H1 (cell line): ENCODE measurements at regions not wholly inside any gene's neighbourhood (a gene's known extent, or its start where the extent isn't known, plus 50 kb on each side); places are given as distances from the start of the nearest gene placed in this dataset.

ENCODE experiments used
- CTCF ChIA-PET: fragments of 300-600 bp; sonication (Branson Sonifier 250); formaldehyde crosslinking; loops from one replicate; lab custom pipeline; 2021; ENCODE audit not compliant: partially characterized antibody; lab: Charles Lee
- POLR2A ChIA-PET: fragments of 300-600 bp; sonication (Branson Sonifier 250); formaldehyde crosslinking; loops from one replicate; lab custom pipeline; 2021; ENCODE audit warnings: inconsistent platforms; ENCODE audit not compliant: partially characterized antibody; lab: Charles Lee
- DNase-seq, 2 experiments: peaks; one replicate each; pipeline versions ENCODE4 v3.0.0 to v3.0.0-alpha.2; 2010 to 2022; ENCODE audit warnings: low spot score in 2 of 2, low read depth in 1 of 2, mixed read lengths in 1 of 2
- FAIRE-seq: peaks from 2 replicates; lab custom pipeline; 2011; peaks lifted over from hg19 to GRCh38; lab: Jason Lieb, UNC
- H2AFZ ChIP-seq: 2 replicates; pipeline ENCODE4 v1.8.1; 2012; ENCODE audit warnings: low read length, inconsistent platforms
- H2AK5ac ChIP-seq: 2 replicates; pipeline ENCODE4 v1.6.1; 2013; ENCODE audit warnings: low read depth, low read length
- H2BK120ac ChIP-seq: replicated peaks from 2 replicates; pipeline ENCODE3; 2013; ENCODE audit warnings: low read depth, low read length, inconsistent platforms
- H2BK12ac ChIP-seq: 2 replicates; pipeline ENCODE4 v1.6.1; 2013; ENCODE audit warnings: low read depth, low read length
- H2BK15ac ChIP-seq: 2 replicates; pipeline ENCODE4 v1.6.1; 2013; ENCODE audit warnings: low read length
- H2BK20ac ChIP-seq: 2 replicates; pipeline ENCODE4 v1.6.1; 2013; ENCODE audit warnings: low read length
- H2BK5ac ChIP-seq: 2 replicates; pipeline ENCODE4 v1.6.1; 2013; ENCODE audit warnings: low read depth, low read length
- H3K14ac ChIP-seq: 2 replicates; pipeline ENCODE4 v1.6.1; 2013; ENCODE audit warnings: inconsistent platforms; ENCODE audit not compliant: insufficient read length
- H3K18ac ChIP-seq: 2 replicates; pipeline ENCODE4 v1.6.1; 2013; ENCODE audit warnings: low read length; ENCODE audit errors: extremely low read depth
- H3K23ac ChIP-seq: 2 replicates; pipeline ENCODE4 v1.6.1; 2013; ENCODE audit warnings: inconsistent platforms; ENCODE audit not compliant: insufficient read length
- H3K23me2 ChIP-seq: 2 replicates; pipeline ENCODE4 v1.6.1; 2013; ENCODE audit warnings: low read depth, low read length
- H3K27ac ChIP-seq: 2 replicates; pipeline ENCODE4 v1.6.1; 2011; ENCODE audit warnings: low read depth, low read length, inconsistent platforms
- H3K27me3 ChIP-seq, 4 experiments: replicated peaks in 1 of 4; 1 replicate in 1 of 4; 2 replicates in 3 of 4; pipeline versions ENCODE4 v1.6.1 to v1.8.1; 2011 to 2013; ENCODE audit warnings: low read length in 3 of 4, mild to moderate bottlenecking in 3 of 4, inconsistent platforms in 2 of 4, mixed read lengths in 2 of 4, moderate library complexity in 1 of 4; ENCODE audit not compliant: control insufficient read depth in 3 of 4, insufficient read depth in 3 of 4; ENCODE audit errors: extremely low read depth in 1 of 4
- H3K36me3 ChIP-seq, 4 experiments: 2 replicates each; pipeline versions ENCODE4 v1.6.1 to v1.8.1; 2011 to 2013; ENCODE audit warnings: mild to moderate bottlenecking in 4 of 4, low read length in 3 of 4, moderate library complexity in 2 of 4, control low read depth in 1 of 4, inconsistent platforms in 1 of 4; ENCODE audit not compliant: insufficient read depth in 4 of 4, control insufficient read depth in 2 of 4
- H3K4ac ChIP-seq: replicated peaks from 2 replicates; pipeline ENCODE3; 2013; ENCODE audit warnings: low read length, low read depth, mixed read lengths, inconsistent platforms; ENCODE audit not compliant: insufficient read length
- H3K4me1 ChIP-seq, 4 experiments: replicated peaks in 1 of 4; 1 replicate in 1 of 4; 2 replicates in 3 of 4; pipeline versions ENCODE4 v1.6.1 to v1.8.1; 2011 to 2013; ENCODE audit warnings: low read length in 3 of 4, inconsistent platforms in 2 of 4, mixed read lengths in 1 of 4; ENCODE audit not compliant: insufficient read depth in 4 of 4, control insufficient read depth in 3 of 4
- H3K4me2 ChIP-seq, 2 experiments: 2 replicates each; pipeline versions ENCODE4 v1.6.1 to v1.8.1; 2011 to 2013; ENCODE audit warnings: low read depth in 2 of 2, low read length in 2 of 2, control low read depth in 1 of 2, inconsistent platforms in 1 of 2, mild to moderate bottlenecking in 1 of 2; ENCODE audit not compliant: insufficient read depth in 1 of 2
- H3K4me3 ChIP-seq, 4 experiments: fragments of 200-600, 300-600 bp in 1 of 4; sonication (generic), shearing (Covaris generic), sonication (Bioruptor Twin) in 1 of 4; 2 replicates each; pipeline versions ENCODE4 v1.5.1 to v1.8.1; 2011 to 2016; ENCODE audit warnings: low read length in 4 of 4, low read depth in 3 of 4, control low read depth in 2 of 4, inconsistent platforms in 2 of 4, mild to moderate bottlenecking in 2 of 4, mixed read lengths in 1 of 4, moderate library complexity in 1 of 4; ENCODE audit not compliant: insufficient read depth in 2 of 4; ENCODE audit errors: extremely low read depth in 1 of 4
- H3K56ac ChIP-seq: replicated peaks from 2 replicates; pipeline ENCODE3; 2013; ENCODE audit warnings: low read depth, mild to moderate bottlenecking, mixed read lengths, low read length, inconsistent platforms; ENCODE audit not compliant: insufficient read length
- H3K79me1 ChIP-seq: 2 replicates; pipeline ENCODE4 v1.6.1; 2013; ENCODE audit warnings: low read depth, low read length, control low read depth
- H3K79me2 ChIP-seq, 2 experiments: 2 replicates each; pipeline versions ENCODE4 v1.6.1 to v1.8.1; 2012 to 2013; ENCODE audit warnings: low read length in 2 of 2, mild to moderate bottlenecking in 2 of 2, inconsistent platforms in 1 of 2; ENCODE audit not compliant: insufficient read depth in 2 of 2, control insufficient read depth in 1 of 2
- H3K9ac ChIP-seq, 4 experiments: replicated peaks in 1 of 4; 1 replicate in 1 of 4; 2 replicates in 3 of 4; pipeline versions ENCODE4 v1.6.1 to v1.8.1; 2011 to 2013; ENCODE audit warnings: low read depth in 3 of 4, low read length in 3 of 4, control low read depth in 2 of 4, mild to moderate bottlenecking in 2 of 4, moderate library complexity in 2 of 4, inconsistent platforms in 1 of 4; ENCODE audit errors: extremely low read depth in 1 of 4
- H3K9me3 ChIP-seq, 2 experiments: 2 replicates each; pipeline versions ENCODE4 v1.6.1 to v1.8.1; 2012 to 2013; ENCODE audit warnings: mild to moderate bottlenecking in 2 of 2, moderate library complexity in 2 of 2, control low read depth in 1 of 2, inconsistent platforms in 1 of 2, low read depth in 1 of 2, low read length in 1 of 2, mixed read lengths in 1 of 2; ENCODE audit not compliant: insufficient read depth in 2 of 2
- H4K20me1 ChIP-seq, 2 experiments: replicated peaks in 1 of 2; 2 replicates each; pipeline versions ENCODE3 to v1.8.1; 2011 to 2013; ENCODE audit warnings: inconsistent platforms in 2 of 2, low read length in 2 of 2, mild to moderate bottlenecking in 1 of 2; ENCODE audit not compliant: insufficient read depth in 2 of 2, control insufficient read depth in 1 of 2
- H4K5ac ChIP-seq: 2 replicates; pipeline ENCODE4 v1.6.1; 2013; ENCODE audit warnings: low read length, low read depth, mixed read lengths, inconsistent platforms; ENCODE audit not compliant: insufficient read length
- H4K8ac ChIP-seq: 2 replicates; pipeline ENCODE4 v1.8.0; 2013; ENCODE audit warnings: mild to moderate bottlenecking, moderate library complexity, low read length, inconsistent platforms; ENCODE audit not compliant: insufficient read depth; ENCODE audit errors: extremely low read depth
- H4K91ac ChIP-seq: replicated peaks from 2 replicates; pipeline ENCODE3; 2013; ENCODE audit warnings: low read length, mixed read lengths, inconsistent platforms; ENCODE audit not compliant: insufficient read length
- CHD7 ChIP-seq: fragments of 300-600 bp; sonication (generic); IDR thresholded peaks from 2 replicates; pipeline ENCODE4 v1.7.1; 2012; ENCODE audit warnings: low read length, moderate library complexity, mild to moderate bottlenecking, inconsistent platforms; ENCODE audit not compliant: insufficient replicate concordance
- EGR1 ChIP-seq: IDR thresholded peaks from 2 replicates; pipeline ENCODE4 v1.6.1; 2011; ENCODE audit warnings: low read depth, low read length, borderline replicate concordance

DNA sequence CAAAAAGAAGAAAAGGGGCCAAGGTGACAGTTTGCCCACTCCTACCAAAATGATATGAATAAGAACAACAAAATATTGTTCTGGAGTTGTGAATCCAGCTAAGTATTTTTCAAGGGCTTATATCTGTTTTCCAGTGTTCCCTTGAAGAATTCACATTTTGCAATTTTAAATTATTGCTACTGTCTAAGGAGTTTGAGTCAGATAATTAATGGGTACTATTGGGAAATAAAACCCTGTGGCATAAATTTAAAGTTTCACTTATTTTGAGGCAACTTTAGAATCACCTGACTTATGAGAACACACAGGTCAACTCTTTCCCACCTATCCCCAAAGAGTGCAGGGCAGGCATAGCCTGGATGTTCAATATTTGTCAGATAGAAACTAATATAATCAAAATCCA lies 188.0 kb upstream of the GHR start:
- Histone ChIP-seq H3K14ac (no peak overlapping the region), H3K79me1 (no peaks in the 10 kb centered on the region), H3K23ac (no peak overlapping the region), H3K4ac (no peak overlapping the region), H2AK5ac (no peak overlapping the region), H3K4me1 (no peaks in the 10 kb centered on the region), H2AFZ (no peak overlapping the region), H4K91ac (no peak overlapping the region), H2BK20ac (no peak overlapping the region), H3K36me3 (no peaks in the 10 kb centered on the region), H3K27ac (no peak overlapping the region), H3K23me2 (no peaks in the 10 kb centered on the region), H3K56ac (no peak overlapping the region), H2BK12ac (no peak overlapping the region), H3K79me2 (no peaks in the 10 kb centered on the region), H4K20me1 (no peaks in the 10 kb centered on the region), H4K5ac (no peak overlapping the region), H3K9ac (no peak overlapping the region), H3K9me3 (no peaks in the 10 kb centered on the region; a peak in 1 of 4 replicates), H4K8ac (no peak overlapping the region), H3K4me2 (no peak overlapping the region), H3K4me3 (no peak overlapping the region), H2BK15ac (no peak overlapping the region), H3K27me3 (no peaks in the 10 kb centered on the region), H2BK120ac (no peak overlapping the region), H3K18ac (no peak overlapping the region), H2BK5ac (no peak overlapping the region)
- POLR2A ChIA-PET = no interaction called here
- CTCF ChIA-PET = no interaction called here
- FAIRE-seq (no peak), DNase-seq (no peak)
- TF ChIP-seq EGR1 = no peak
- TF ChIP-seq CHD7 = no peak
